ENCODE measurements at regions not wholly inside any gene's neighbourhood (a gene's known extent, or its start where the extent isn't known, plus 50 kb on each side); places are given as distances from the start of the nearest gene placed in this dataset.

DNA sequence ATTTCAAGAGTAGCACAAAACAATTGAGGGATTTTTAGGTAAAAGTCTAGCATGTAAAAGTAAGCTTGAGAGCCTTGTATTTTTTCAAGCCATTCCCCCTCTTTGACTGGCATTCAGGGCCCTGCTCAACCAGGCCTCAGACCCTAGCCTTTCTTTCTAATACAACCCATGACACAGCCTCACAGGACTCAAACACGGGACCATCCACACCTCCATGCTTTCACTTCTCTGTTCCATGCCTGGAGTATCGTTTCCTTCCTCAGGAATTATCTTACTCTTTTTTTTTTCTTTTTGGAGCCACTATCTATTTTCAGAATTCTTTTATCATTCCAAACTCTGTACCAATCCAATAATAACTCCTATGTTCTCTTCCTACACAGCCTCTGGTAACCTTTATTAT, 560.2 kb upstream of the CLINT1 start:
- H3K27me3 Mint-ChIP-seq (ENCODE audit: low read depth) = no peaks in the 10 kb centered on the region
- H3K9me3 Mint-ChIP-seq (ENCODE audit: insufficient read depth) = no peaks in the 10 kb centered on the region
- no peak for ATAC-seq
- CTCF ChIA-PET = no interaction called here
- no peaks in the 10 kb centered on the region for H3K36me3 Mint-ChIP-seq (ENCODE audit: low read depth)
- POLR2A ChIA-PET = no interaction called here
- H3K4me3 Mint-ChIP-seq = no peak overlapping the region
- DNase-seq = no peak
- H3K27ac Mint-ChIP-seq = no peak overlapping the region
- H3K4me1 Mint-ChIP-seq (ENCODE audit: low read depth) = no peaks in the 10 kb centered on the region

DNA sequence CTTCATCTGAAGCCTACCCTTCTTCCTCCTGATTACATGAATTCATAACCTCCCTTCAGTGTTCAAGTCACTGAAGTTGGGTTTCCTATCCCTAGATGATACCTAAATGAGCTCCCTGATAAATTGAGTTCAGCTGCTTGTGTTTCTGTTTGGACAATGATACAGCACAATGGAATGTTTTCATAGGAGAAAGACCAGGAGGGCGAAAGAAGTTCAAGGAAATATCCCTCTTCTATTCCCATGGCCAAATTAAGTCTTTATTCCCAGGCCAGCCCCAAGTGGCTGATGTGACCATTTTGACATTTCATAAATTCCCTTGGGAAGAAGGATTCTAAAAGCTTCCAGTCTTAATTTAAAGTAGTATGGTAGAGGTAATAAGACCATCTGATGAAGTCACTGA, 555.8 kb upstream of the CLINT1 start:
- DNase-seq (no peak), ATAC-seq (no peak)
- H3K27me3 Mint-ChIP-seq (ENCODE audit: low read depth) = no peaks in the 10 kb centered on the region
- H3K9me3 Mint-ChIP-seq (ENCODE audit: insufficient read depth) = no peaks in the 10 kb centered on the region
- H3K4me1 Mint-ChIP-seq (ENCODE audit: low read depth) = no peaks in the 10 kb centered on the region
- no peak overlapping the region for H3K4me3 Mint-ChIP-seq
- ChIA-PET CTCF (no interaction called here), POLR2A (no interaction called here)
- H3K36me3 Mint-ChIP-seq (ENCODE audit: low read depth) = no peaks in the 10 kb centered on the region
- no peak overlapping the region for H3K27ac Mint-ChIP-seq

DNA sequence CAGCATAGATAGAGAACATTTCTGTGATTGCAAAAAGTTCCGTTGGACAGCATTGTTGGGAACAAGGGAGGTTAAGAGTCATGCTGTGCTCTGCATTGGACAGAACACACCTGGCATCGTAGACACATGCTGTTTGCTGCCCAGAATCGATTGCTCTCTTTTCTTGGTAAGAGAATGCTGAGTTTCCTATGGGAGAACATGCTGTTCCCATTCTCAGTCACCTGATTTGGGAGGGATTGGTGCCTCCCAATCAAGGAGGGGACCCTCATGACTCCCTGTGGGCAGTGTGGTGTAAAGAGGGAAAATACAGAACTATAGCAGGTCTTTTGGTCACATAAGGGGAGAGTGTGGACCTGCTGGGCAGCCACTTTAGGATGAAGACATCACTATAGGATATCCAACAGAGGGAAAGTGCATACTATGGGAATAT, 555.4 kb upstream of the CLINT1 start:
- Mint-ChIP-seq H3K4me3 (no peak overlapping the region), H3K9me3 (ENCODE audit: insufficient read depth) (no peaks in the 10 kb centered on the region), H3K4me1 (ENCODE audit: low read depth) (no peaks in the 10 kb centered on the region), H3K27me3 (ENCODE audit: low read depth) (no peaks in the 10 kb centered on the region), H3K36me3 (ENCODE audit: low read depth) (no peaks in the 10 kb centered on the region), H3K27ac (no peak overlapping the region)
- DNase-seq (no peak), ATAC-seq (no peak)
- ChIA-PET POLR2A (no interaction called here), CTCF (no interaction called here)

DNA sequence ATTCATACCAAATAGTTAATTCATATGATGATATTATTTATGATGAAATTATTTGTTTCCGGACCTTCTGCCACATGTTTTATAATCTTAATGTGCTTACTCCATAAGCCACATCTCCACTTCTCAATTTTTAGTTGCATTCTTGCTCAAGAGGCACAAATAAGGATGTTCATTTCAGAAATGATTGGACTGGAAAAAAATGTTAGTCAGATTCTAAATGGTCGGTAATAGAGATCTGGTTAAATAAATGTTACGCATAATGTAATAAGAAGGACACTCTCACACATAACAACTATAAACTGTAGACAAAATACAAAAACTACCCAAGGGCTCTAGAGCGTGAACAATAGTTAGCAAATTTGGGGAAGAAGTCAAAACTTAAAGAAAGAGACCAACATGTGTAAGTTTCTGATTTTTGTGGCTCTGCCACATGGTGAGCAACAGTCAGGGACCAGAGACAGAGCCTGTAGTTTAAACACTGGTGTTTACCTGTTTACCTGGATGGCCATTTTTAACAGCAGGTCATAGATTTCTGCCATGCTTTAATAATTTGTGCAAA, 554.3 kb upstream of the CLINT1 start:
- H3K27ac Mint-ChIP-seq = no peak overlapping the region
- POLR2A ChIA-PET = no interaction called here
- no peak for ATAC-seq
- H3K36me3 Mint-ChIP-seq (ENCODE audit: low read depth) = no peaks in the 10 kb centered on the region
- no peaks in the 10 kb centered on the region for H3K27me3 Mint-ChIP-seq (ENCODE audit: low read depth)
- H3K4me3 Mint-ChIP-seq = no peak overlapping the region
- no peaks in the 10 kb centered on the region for H3K4me1 Mint-ChIP-seq (ENCODE audit: low read depth)
- CTCF ChIA-PET = interaction anchor here (1.1 kb wide), 1 partner anchor 282 kb away, joined by 3 read pairs; no protein-coding TSS in a partner anchor
- H3K9me3 Mint-ChIP-seq (ENCODE audit: insufficient read depth) = no peaks in the 10 kb centered on the region
- no peak for DNase-seq

DNA sequence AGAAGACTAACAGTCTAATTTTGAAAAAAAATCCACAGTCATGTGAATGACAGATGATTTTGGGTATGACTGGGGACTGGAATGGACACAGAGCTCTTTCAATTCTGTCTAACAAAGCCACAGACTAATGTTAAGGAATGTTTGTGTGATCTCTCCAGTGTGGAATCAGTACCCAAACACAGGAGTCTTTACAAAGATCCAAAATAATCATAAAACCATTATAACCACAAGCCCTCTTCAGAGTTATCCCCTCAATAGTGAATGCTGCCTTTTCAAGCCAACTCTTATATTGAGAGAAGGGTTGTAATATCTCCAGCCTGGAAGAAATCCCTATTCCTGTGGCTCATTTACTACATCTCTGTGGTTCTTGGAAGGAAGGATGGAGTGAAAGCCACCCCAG, 552.0 kb upstream of the CLINT1 start:
- CTCF ChIA-PET = interaction anchor here (0.8 kb wide), 1 partner anchor 54 kb away, joined by 3 read pairs; no protein-coding TSS in a partner anchor
- POLR2A ChIA-PET = interaction anchor here (0.7 kb wide), 1 partner anchor 1047 kb away, joined by 4 read pairs; no protein-coding TSS in a partner anchor
- DNase-seq = no peak
- no peak for ATAC-seq
- no peak overlapping the region for H3K4me3 Mint-ChIP-seq
- H3K27ac Mint-ChIP-seq = no peak overlapping the region
- H3K4me1 Mint-ChIP-seq (ENCODE audit: low read depth) = no peaks in the 10 kb centered on the region
- H3K9me3 Mint-ChIP-seq (ENCODE audit: insufficient read depth) = no peaks in the 10 kb centered on the region
- no peaks in the 10 kb centered on the region for H3K27me3 Mint-ChIP-seq (ENCODE audit: low read depth)
- no peaks in the 10 kb centered on the region for H3K36me3 Mint-ChIP-seq (ENCODE audit: low read depth)

DNA sequence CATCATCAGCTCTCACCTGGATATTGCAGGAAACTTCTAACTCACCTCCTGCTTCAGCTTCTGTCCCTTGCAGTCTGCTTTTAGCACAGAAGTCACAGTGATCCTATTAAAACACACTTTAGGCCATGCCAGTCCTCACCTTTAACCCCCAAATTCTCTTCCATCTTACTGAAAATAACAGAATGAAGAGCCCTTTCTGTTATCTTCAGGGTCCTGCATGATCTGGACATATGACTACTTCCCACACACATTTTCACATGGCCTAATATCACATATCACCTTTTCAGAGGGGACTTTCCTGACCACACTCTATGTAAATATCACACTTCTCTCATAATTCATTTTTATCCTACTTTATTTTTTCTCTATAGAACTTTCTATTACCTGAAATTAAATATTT, 550.6 kb upstream of the CLINT1 start:
- ChIA-PET CTCF (no interaction called here), POLR2A (no interaction called here)
- Mint-ChIP-seq H3K27ac (no peak overlapping the region), H3K36me3 (ENCODE audit: low read depth) (no peaks in the 10 kb centered on the region), H3K4me1 (ENCODE audit: low read depth) (no peaks in the 10 kb centered on the region), H3K4me3 (no peak overlapping the region), H3K9me3 (ENCODE audit: insufficient read depth) (peaks cover 10% of the 10 kb centered on the region), H3K27me3 (ENCODE audit: low read depth) (no peaks in the 10 kb centered on the region)
- ATAC-seq = no peak
- DNase-seq = no peak

DNA sequence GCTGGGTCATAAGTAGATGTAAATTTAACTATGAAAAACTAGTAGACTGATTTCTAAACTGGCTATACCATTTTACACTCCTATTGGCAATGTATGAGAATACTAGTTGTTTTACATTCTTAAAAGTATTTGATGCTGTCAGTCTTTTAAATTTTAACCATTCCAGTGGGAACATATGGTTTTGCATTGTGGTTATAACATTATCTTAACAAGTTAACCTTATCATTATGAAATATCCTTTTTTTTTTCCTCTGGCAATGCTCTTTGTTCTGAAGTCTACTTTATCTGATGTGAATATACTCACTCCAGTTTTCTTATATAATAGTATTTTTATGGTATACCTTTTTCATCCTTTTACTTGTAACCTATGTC, 548.9 kb upstream of the CLINT1 start:
- Mint-ChIP-seq H3K9me3 (ENCODE audit: insufficient read depth) (peaks cover 16% of the 10 kb centered on the region), H3K4me3 (no peak overlapping the region), H3K36me3 (ENCODE audit: low read depth) (peaks cover 2% of the 10 kb centered on the region), H3K4me1 (ENCODE audit: low read depth) (no peaks in the 10 kb centered on the region), H3K27me3 (ENCODE audit: low read depth) (no peaks in the 10 kb centered on the region), H3K27ac (no peak overlapping the region)
- DNase-seq (no peak), ATAC-seq (no peak)
- ChIA-PET POLR2A (no interaction called here), CTCF (no interaction called here)

DNA sequence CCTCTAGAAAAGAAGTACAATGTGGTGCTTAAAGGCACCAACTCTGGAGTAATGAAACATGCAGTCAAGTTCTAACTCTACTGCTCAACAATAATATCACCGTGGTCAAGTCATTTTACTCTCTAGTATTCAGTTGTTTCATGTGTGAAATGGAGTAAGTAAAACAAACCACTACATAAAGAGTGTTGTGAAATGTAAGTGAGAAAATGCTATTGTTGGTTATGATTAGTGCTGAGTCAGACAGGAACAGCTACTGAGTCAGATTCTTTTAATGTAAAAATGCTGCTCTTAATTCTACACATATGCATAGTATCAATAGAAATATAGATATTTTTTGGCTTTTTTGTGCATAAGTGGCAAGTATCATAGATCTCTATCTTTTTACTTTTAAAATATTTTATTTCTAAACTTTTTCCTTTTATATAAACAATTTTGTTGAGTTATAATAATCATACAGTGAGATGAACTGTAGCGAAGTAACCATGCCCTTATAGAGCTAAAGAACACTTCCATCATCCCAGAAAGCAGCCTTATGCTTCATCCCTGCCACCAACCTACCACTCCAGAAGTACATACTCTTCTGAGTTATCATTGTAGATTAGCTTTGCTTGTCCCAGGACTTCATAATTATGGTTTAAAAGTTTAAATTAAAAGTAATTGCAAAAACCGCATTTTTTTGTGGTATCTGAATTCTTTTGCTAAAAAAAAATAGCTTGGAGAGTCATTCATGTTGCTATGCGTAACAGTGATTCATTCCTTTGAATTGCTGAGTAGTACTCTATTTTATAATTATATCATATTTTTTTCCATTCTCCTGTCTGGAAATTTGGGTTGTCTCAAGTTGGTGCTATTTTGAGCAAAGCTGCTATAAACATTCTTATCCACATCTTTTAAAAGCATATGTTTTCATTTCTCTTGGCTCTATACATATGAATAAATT, 548.2 kb upstream of the CLINT1 start:
- Mint-ChIP-seq H3K4me1 (ENCODE audit: low read depth) (no peaks in the 10 kb centered on the region), H3K4me3 (no peak overlapping the region), H3K27me3 (ENCODE audit: low read depth) (no peaks in the 10 kb centered on the region), H3K9me3 (ENCODE audit: insufficient read depth) (peaks cover 16% of the 10 kb centered on the region), H3K27ac (no peak overlapping the region), H3K36me3 (ENCODE audit: low read depth) (peaks cover 2% of the 10 kb centered on the region)
- ChIA-PET POLR2A (no interaction called here), CTCF (no interaction called here)
- ATAC-seq (no peak), DNase-seq (no peak)

DNA sequence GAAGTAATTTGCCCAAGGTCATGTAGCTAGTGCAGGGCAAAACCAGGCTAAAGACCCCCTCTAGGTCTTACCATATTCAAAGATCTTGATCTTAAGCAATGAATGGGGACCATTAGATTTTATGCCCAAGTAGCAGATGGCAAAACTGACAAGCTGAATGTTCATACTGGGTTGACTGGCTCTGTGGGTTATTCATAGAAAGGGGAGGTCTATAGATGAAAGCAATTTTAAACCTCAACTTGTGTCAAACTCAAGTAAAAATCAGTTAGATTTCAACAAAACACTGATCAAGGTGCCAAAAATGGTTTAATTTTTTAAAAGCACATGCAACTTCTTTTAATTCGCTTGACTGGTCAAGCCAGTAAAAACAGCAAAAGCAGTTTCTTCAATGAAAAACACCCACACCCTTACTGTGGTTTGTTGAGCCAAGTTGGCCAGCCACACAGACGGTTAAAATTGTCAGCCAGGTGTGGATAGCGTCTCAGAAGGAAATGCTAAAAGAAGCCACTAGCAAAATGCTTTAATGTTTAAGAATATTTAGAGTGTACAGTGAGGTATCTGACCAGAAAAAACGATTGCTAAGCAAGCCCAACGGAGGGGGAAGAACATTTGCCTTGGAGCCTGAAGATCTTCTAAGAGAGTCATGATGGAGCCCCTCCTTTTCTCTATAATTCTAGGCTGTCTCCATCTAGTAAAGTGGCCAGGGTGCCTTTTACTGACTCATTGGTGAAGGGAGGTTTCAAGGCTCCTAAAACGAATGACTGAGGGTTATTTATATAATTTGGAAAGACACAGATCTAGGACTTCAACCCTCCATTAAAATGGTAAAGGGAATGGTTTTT, 539.6 kb upstream of the CLINT1 start:
- Mint-ChIP-seq H3K4me3 (no peak overlapping the region), H3K9me3 (ENCODE audit: insufficient read depth) (peaks cover 6% of the 10 kb centered on the region), H3K27ac (no peak overlapping the region), H3K36me3 (ENCODE audit: low read depth) (peaks cover 2% of the 10 kb centered on the region), H3K4me1 (ENCODE audit: low read depth) (no peaks in the 10 kb centered on the region), H3K27me3 (ENCODE audit: low read depth) (no peaks in the 10 kb centered on the region)
- ATAC-seq (no peak), DNase-seq (no peak)
- ChIA-PET CTCF (no interaction called here), POLR2A (no interaction called here)

DNA sequence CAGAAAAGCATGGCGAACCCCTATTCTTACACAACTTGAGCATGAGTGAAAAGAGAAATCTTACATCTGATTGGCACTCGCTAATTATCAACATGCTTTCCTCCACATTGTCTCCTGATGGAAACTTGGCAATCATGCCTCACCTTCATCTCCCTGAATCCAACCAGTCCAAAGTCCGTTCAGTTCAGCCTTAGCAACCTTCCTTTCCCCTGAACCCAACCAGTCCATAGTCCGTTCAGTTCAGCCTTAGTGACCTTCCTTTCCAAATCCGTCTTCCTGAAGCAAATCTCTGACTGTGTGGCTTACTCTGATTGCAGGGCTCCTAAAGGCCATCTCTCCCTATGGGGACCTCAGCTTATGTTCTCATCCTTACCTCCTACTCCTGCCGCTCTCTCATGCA, 538.3 kb upstream of the CLINT1 start:
- H3K4me3 Mint-ChIP-seq = no peak overlapping the region

DNA sequence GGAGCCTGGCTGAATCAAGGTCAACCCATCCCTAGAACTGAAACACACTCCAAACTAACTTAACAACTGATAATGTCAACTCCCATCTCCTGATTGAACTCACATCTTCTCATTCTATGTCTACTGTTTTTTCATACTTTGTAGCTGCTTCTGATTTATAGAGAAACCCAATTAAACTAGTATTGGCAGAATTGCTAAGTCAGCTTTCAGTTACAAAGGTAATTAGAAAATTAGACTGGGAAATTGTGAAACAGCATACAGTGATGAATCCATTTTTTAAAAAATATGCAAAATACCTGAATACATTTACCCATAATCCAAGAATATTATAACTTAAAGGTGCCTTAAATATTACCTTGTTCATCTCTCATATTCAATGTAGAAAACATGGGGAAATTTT, 535.2 kb upstream of the CLINT1 start:
- no peaks in the 10 kb centered on the region for H3K4me1 Mint-ChIP-seq (ENCODE audit: low read depth)
- DNase-seq (no peak), ATAC-seq (no peak)
- no peaks in the 10 kb centered on the region for H3K27me3 Mint-ChIP-seq (ENCODE audit: low read depth)
- no peak overlapping the region for H3K27ac Mint-ChIP-seq
- POLR2A ChIA-PET = no interaction called here
- H3K9me3 Mint-ChIP-seq (ENCODE audit: insufficient read depth) = no peaks in the 10 kb centered on the region
- CTCF ChIA-PET = no interaction called here
- H3K4me3 Mint-ChIP-seq = no peak overlapping the region
- no peaks in the 10 kb centered on the region for H3K36me3 Mint-ChIP-seq (ENCODE audit: low read depth)

More for the DNA sequence above, 538.3 kb upstream of the CLINT1 start:
- Mint-ChIP-seq H3K27ac (no peak overlapping the region), H3K4me1 (ENCODE audit: low read depth) (no peaks in the 10 kb centered on the region), H3K36me3 (ENCODE audit: low read depth) (no peaks in the 10 kb centered on the region), H3K9me3 (ENCODE audit: insufficient read depth) (no peaks in the 10 kb centered on the region), H3K27me3 (ENCODE audit: low read depth) (no peaks in the 10 kb centered on the region)
- ChIA-PET POLR2A (interaction anchor here (1.0 kb wide), 1 partner anchor 92 kb away, joined by 3 read pairs; no protein-coding TSS in a partner anchor), CTCF (no interaction called here)
- ATAC-seq (no peak), DNase-seq (no peak)

DNA sequence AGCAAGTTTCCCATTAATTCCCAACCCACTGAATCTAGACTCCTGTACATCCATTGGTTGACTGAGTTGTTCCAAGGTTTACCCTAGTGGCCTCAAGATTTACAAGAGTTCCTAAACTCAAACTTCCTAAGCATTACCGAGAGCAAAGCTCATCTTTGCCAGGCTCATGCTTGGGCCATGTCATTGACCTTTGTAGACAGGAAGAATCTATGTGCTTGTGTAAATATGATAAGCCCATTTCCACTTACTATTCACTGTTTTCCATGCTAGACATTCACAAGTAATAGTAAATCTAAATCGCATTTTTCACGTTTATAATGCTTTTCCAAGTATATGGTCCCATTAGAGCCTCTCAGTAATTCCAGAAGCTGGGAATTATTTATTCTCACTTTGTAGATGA, 534.5 kb upstream of the CLINT1 start:
- ChIA-PET CTCF (no interaction called here), POLR2A (no interaction called here)
- ATAC-seq (no peak), DNase-seq (no peak)
- Mint-ChIP-seq H3K4me1 (ENCODE audit: low read depth) (no peaks in the 10 kb centered on the region), H3K27ac (no peak overlapping the region), H3K27me3 (ENCODE audit: low read depth) (no peaks in the 10 kb centered on the region), H3K36me3 (ENCODE audit: low read depth) (no peaks in the 10 kb centered on the region), H3K9me3 (ENCODE audit: insufficient read depth) (no peaks in the 10 kb centered on the region), H3K4me3 (no peak overlapping the region)
